ENCODE measurements at regions not wholly inside any gene's neighbourhood (a gene's known extent, or its start where the extent isn't known, plus 50 kb on each side); places are given as distances from the start of the nearest gene placed in this dataset.
"Not testable (repeated sequence)": the region's sequence is repeated elsewhere in the genome, so short reads cannot be mapped to it uniquely, and the experiment has no call there.

DNA sequence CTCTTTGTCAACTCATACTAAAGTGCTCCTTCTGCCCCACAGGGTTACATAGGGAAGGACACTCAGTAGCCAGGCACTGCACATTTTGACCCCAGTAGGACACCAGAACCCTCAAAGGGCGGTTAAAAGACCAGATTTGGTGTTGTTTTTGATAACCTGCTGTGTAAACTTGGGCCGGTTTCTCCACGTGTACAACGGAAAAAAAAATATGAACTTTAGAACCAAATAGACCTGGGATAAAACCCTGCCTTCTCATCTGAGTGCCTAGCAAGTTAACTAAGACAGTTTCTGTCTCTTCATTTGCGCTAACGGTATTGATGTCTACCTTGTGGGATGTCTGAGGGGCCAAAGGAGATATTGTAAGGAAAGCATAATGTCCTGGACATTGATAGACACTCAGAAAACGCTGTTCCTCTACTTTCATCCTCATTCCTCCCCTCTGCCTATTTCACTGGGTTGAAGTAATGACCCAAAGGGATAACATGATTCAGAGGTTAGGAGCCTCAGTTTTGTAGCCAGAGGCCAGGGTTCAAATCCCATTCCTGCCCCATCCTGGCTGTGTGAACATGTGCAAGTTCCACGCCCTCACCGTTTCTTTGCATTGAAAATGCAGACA lies 155.9 kb upstream of the LPP start:
- no peak for DNase-seq (ENCODE audit: low read depth)

- DNase-seq (ENCODE audit: low read depth), result no peak
Observed at GRCh38 chr3:187998611-187999010, 155.3 kb upstream of the LPP start.

DNA sequence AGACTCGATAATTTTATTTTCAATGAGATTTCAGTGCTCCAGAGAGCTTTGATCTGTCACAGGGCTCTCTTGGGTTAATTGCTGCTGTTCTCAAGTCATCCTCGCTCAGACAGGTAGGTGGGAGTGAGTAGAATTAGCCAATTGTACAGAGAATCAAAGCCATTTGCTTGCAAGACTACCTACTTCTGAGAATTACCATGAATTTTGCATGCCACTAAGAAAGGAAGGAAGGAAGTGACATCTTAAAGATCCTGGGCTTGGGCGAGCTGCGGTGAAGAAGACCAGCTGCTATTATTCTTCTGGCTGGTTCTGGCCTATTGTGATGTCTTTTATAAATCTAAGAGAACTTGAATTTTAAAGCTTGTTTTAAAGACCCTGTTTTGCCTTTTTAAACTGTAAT lies 154.1 kb upstream of the LPP start:
- DNase-seq (ENCODE audit: low read depth), result no peak

GRCh38 chr3:188000361-188000861 lies 153.5 kb upstream of the LPP start:
- DNase-seq (ENCODE audit: low read depth), result no peak

DNA sequence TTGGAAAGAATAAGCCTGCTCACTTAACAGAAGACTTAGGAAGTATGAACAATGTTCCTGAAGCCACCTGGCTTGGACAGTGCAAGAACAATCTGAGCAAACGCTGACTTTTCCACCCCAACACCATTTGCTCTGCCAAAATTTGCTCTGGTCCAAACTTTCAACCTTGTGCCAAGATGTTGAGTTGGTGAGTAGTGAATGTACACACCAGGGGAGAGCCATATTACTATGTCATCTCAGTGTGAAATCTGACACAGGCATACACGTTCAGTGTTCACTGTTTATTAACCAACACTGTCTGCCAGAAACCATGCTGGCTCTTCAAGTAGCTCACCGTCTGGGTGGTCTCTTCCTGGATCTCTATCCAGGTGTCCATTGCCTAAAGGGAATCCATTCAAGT lies 152.9 kb upstream of the LPP start:
- no peak for DNase-seq (ENCODE audit: low read depth)

DNA sequence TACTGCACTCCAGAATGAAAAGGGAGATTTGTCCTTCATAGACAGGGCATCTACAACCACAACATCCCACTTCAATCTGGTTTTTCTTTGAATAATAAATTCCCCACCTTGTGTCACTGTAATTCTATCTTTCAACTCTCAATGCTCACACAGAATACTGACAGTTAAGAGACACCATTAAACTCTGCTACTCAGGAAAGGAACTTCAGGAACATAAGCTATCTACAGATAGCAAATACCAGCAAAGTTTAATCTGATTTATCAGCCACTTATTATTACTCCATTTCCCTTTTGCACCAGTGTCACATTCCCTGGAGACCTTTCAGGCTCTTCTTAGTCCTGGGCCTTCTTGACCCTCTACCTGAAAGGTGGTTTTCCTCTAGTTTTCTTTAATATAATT lies 152.0 kb upstream of the LPP start:
- DNase-seq (ENCODE audit: low read depth), result no peak

DNA sequence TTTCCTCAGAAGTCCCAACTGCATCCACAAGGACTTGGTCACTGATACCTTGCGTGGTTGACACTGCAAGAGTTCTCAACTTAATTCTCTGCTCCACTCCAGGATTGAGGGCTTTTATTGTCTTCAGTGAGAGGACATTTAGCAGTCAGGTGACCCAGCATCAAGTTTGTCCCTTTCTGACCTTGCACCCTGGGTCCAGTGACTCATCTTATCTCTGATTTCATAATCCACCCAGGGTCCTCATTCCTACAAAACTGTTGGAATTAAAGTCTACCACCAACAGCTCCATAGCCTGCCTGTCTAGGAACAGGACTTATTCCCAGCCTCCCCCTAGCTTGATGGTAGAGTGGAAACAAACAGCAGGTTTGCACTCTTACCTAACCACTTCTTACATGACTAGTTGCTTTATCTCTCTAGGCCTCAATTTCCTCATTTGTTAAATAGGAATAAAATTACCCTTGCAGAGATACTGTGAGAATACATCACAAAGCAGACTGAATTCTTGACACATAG lies 151.3 kb upstream of the LPP start:
- no peak for DNase-seq (ENCODE audit: low read depth)

DNA sequence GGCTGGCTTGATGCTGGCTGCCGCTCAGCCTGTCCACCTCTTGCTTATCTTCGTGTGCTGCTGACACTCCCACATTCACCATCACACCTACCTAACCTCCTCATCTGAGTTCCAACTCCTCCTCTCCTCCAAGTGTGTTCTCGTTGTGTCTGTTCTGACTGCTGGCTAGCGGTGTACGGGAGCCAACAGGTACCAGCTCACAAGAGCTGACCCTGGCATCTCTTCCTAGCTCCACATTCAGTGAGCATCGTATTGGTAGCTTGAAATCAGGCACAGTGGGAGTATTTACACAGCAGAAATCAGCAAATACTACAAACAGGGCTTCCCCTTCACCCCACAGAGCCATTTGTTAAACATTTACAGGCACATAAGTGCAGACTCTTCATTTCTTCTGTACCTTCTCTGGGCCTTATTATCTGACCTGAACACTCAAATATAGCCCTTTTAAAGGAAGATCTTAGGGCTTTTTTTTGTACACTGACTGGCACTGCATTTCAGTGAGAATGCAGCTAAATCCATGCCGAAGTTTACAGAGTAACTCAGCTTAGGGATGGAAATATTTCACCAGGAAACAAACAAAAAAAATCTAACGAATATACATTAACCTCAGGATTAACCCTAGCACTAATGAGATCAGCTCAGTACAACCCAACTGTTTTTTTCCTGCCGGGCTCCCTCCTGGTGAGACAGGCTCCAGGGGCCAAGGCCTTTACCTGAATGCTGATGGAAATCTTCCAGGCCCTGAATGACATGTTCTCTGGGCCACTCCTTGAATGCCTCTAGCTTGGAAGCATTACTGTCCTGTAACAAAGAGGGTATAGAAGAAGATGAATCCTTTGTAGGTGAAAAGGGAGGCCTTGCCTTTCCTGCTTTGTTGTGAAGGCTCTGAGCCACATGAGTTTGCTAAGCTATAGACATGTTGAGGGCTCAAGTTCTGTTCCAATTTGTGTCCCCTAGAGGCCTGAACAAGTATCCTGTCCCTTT lies 150.5 kb upstream of the LPP start:
- no peak for DNase-seq (ENCODE audit: low read depth)

GRCh38 chr3:188006726-188007393 lies 147.1 kb upstream of the LPP start:
- DNase-seq (ENCODE audit: low read depth), result no peak

DNA sequence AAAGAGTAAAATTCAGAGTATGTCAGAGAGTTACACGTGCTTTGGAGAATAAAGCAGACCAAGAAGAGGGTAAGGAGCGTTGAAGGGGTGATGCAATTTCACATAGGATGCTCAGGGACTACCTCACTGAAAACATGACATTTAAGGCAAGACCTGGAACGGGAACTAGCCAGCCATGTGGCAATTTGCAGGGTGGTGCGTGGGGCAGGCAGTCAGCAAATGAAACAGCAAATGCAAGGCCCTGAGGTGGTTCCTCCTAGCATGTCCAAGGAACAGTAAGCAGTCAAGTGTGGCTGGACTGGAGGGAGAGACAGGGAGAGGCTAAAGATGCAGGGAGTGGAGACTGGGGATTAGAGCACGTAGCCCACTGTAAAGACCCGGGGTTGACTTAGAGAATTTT lies 146.1 kb upstream of the LPP start:
- DNase-seq (ENCODE audit: low read depth), result no peak

DNA sequence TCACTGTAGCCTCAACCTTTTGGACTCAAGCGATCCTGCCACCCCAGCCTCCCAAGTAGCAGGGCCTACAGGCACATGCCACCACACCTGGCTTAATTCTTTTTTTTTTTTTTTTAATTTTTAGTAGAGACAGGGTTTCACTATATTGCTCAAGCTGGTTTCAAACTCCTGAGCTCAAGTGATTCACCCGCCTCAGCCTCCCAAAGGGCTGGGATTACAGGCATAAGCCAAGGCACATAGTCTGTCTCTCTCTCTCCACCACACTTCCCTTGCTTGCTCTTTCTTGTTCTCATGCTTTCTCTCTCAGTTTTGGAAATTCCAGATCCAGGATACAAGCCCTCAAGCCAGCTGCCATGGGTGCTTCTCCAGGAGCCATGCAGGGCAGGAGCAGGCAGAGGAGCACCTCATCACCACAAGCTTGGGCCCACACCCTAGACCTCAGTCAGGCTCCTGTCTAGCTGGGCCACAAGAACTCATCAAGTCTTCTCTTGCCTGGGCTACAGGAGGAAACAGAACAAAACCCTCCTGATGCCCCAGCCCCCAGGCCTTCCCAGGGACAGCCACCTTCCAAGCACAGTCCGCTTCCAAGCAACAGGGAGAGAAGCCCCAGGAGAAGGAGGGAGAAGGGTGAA lies 145.3 kb upstream of the LPP start:
- DNase-seq (ENCODE audit: low read depth), result no peak

DNA sequence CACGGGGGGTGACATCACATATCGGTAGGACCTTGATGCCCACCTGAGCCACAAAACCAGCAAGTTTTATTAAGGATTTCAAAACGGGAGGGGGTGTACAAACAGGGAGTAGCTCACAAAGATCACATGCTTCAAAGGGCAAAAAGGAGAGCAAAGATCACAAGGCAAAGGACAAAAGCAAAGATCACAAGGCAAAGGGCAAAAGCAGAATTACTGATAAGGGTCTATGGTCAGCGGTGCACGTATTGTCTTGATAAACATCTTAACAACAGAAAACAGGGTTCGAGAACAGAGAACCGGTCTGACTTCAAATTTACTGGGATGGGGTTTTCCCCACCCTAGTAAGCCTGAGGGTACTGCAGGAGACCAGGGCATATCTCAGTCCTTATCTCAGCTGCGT lies 143.5 kb upstream of the LPP start:
- DNase-seq (ENCODE audit: low read depth), result no peak

- DNase-seq (ENCODE audit: low read depth), result no peak
Observed at GRCh38 chr3:188019727-188020126, 134.2 kb upstream of the LPP start.

- DNase-seq (ENCODE audit: low read depth), result peak; percentile 29
Observed at GRCh38 chr3:188021041-188021440, 132.9 kb upstream of the LPP start.

DNA sequence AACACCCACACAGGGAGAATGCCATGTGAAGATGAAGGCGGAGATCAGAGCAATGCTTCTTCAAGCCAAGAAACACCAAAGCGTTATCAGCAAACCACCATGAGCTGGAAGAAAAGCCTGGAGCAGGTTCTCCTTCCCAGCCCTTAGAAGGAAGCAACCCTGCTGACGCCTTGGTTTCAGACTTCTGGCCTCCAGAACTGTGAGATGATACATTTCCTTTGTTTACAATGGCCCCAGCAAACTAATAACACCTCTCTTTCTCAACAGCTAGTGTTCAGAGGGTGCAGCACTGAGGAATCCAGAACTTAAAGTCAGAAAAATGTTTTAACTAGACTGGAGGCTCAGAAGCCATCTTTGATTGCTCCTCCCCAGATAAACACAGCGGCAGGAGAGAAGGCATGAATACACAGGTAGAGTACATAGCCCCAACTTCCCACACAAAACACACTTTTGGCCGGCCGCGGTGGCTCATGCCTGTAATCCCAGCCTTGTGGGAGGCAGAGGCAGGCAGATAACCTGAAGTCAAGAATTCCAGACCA lies 132.4 kb upstream of the LPP start:
- peak; percentile 80 for DNase-seq (ENCODE audit: low read depth)

DNA sequence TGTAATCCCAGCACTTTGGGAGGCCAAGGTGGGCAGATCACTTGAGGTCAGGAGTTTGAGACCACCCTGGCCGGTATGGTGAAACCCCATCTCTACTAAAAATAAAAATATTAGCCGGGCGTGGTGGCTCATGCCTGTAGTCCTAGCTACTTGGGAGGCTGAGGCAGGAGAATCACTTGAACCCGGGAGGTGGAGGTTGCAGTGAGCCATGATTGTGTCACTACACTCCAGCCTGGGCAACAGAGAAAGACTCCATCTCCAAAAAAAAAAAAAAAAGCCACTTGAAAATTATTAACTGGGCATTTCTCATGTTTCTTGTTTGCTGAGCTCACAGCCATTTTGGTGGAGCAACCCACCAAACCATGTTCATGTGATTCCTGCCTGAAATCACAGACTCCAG lies 131.1 kb upstream of the LPP start:
- not testable (repeated sequence) for DNase-seq (ENCODE audit: low read depth)

- DNase-seq (ENCODE audit: low read depth), result no peak
Observed at GRCh38 chr3:188025555-188025954, 128.4 kb upstream of the LPP start.

GRCh38 chr3:188026191-188026968 lies 127.6 kb upstream of the LPP start:
- DNase-seq (ENCODE audit: low read depth), result no peak

DNA sequence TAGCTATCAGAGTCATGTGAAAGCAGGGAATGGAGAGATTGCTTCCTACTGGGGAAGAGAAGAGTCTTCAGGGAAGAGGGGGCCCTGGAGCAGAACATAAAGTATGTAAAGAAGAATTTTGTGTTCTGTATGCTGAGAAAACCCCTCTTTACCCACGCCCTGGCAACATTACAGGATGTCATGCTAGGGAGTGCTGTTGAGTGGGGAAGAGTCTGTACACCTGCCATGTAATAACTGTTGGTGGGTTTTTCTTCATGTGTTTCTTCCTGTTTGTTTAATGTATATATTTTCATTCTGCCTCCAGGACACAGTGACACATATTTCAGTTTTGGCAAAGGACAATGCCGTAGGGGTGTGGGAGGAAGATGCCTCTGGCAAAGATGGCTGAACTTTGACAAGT lies 122.8 kb upstream of the LPP start:
- no peak for DNase-seq (ENCODE audit: low read depth)

- DNase-seq (ENCODE audit: low read depth), result no peak
Observed at GRCh38 chr3:188034989-188035388, 119.0 kb upstream of the LPP start.
